Chondrocyte (in vitro differentiated cells): ENCODE measurements at regions not wholly inside any gene's neighbourhood (a gene's known extent, or its start where the extent isn't known, plus 50 kb on each side); places are given as distances from the start of the nearest gene placed in this dataset.

Source experiments
- DNase-seq: peaks from one replicate; pipeline ENCODE4 v3.0.0; 2021; ENCODE audit warnings: mixed read lengths, low spot score
- H3K27ac Mint-ChIP-seq: one replicate; pipeline ENCODE4 v1.8.0; 2021; ENCODE audit warnings: mild to moderate bottlenecking, moderate library complexity, mixed read lengths; ENCODE audit not compliant: unreplicated experiment
- H3K27me3 Mint-ChIP-seq: 2 replicates; pipeline ENCODE4 v1.8.0; 2021; ENCODE audit warnings: low read depth, mixed read lengths
- H3K36me3 Mint-ChIP-seq: 2 replicates; pipeline ENCODE4 v1.8.0; 2021; ENCODE audit warnings: low read depth, mixed read lengths
- H3K4me1 Mint-ChIP-seq: 2 replicates; pipeline ENCODE4 v1.8.0; 2021; ENCODE audit warnings: low read depth, mild to moderate bottlenecking, mixed read lengths
- H3K4me3 Mint-ChIP-seq: one replicate; pipeline ENCODE4 v1.8.0; 2021; ENCODE audit warnings: mild to moderate bottlenecking, moderate library complexity, mixed read lengths; ENCODE audit not compliant: unreplicated experiment
- H3K9me3 Mint-ChIP-seq: 2 replicates; pipeline ENCODE4 v1.8.0; 2021; ENCODE audit warnings: low read depth, mixed read lengths
- TF ChIP-seq, protein P1 (sequence below): fragments of 200-600 bp; sonication (generic); IDR thresholded peaks from 2 replicates; pipeline ENCODE4 v1.5.0; 2021; ENCODE audit warnings: antibody characterized with exemption, mild to moderate bottlenecking, moderate library complexity

GRCh38 chr5:53236683-53237082 lies 127.1 kb upstream of the MOCS2 start:
- no peak for DNase-seq
- no peaks in the 10 kb centered on the region for H3K4me1 Mint-ChIP-seq
- H3K9me3 Mint-ChIP-seq, result no peaks in the 10 kb centered on the region
- TF ChIP-seq, protein P1, sequence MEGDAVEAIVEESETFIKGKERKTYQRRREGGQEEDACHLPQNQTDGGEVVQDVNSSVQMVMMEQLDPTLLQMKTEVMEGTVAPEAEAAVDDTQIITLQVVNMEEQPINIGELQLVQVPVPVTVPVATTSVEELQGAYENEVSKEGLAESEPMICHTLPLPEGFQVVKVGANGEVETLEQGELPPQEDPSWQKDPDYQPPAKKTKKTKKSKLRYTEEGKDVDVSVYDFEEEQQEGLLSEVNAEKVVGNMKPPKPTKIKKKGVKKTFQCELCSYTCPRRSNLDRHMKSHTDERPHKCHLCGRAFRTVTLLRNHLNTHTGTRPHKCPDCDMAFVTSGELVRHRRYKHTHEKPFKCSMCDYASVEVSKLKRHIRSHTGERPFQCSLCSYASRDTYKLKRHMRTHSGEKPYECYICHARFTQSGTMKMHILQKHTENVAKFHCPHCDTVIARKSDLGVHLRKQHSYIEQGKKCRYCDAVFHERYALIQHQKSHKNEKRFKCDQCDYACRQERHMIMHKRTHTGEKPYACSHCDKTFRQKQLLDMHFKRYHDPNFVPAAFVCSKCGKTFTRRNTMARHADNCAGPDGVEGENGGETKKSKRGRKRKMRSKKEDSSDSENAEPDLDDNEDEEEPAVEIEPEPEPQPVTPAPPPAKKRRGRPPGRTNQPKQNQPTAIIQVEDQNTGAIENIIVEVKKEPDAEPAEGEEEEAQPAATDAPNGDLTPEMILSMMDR, result no peak
- H3K27ac Mint-ChIP-seq, result no peak overlapping the region
- no peaks in the 10 kb centered on the region for H3K36me3 Mint-ChIP-seq
- no peaks in the 10 kb centered on the region for H3K27me3 Mint-ChIP-seq
- H3K4me3 Mint-ChIP-seq, result no peak overlapping the region

- Mint-ChIP-seq H3K27me3 (no peaks in the 10 kb centered on the region), H3K27ac (no peak overlapping the region), H3K4me1 (no peaks in the 10 kb centered on the region), H3K36me3 (no peaks in the 10 kb centered on the region), H3K9me3 (no peaks in the 10 kb centered on the region), H3K4me3 (no peak overlapping the region)
- no peak for DNase-seq
- TF ChIP-seq, protein P1, result no peak
These were observed 128.3 kb upstream of the MOCS2 start for GRCh38 chr5:53237876-53238275.

GRCh38 chr5:53239301-53239990 lies 129.9 kb upstream of the MOCS2 start:
- H3K27ac Mint-ChIP-seq, result no peak overlapping the region
- no peaks in the 10 kb centered on the region for H3K27me3 Mint-ChIP-seq
- H3K36me3 Mint-ChIP-seq, result no peaks in the 10 kb centered on the region
- H3K4me1 Mint-ChIP-seq, result no peaks in the 10 kb centered on the region
- no peaks in the 10 kb centered on the region for H3K9me3 Mint-ChIP-seq
- H3K4me3 Mint-ChIP-seq, result no peak overlapping the region
- TF ChIP-seq, protein P1, result no peak
- no peak for DNase-seq

DNA sequence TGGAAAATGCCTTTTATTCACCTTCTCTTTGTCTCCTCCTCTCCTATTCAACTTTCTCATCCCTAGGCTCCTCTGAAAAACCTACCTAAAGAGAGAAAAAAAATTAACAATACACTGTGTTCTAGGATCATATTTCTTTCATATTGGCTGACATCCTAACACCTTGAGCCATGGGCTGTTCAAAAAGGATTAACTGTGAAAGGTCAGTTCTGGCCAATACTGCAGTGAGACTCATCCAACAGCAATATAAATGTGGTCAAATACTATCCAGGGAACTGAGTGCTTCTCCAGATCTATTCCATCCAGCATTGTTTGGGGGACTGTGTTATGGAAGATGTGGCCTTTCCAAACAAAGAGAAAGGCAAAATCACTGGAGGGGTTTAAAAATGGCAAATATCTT lies 131.1 kb upstream of the MOCS2 start:
- TF ChIP-seq, protein P1, result no peak
- Mint-ChIP-seq H3K27ac (no peak overlapping the region), H3K9me3 (no peaks in the 10 kb centered on the region), H3K4me1 (peaks cover 5% of the 10 kb centered on the region), H3K27me3 (no peaks in the 10 kb centered on the region), H3K4me3 (no peak overlapping the region), H3K36me3 (no peaks in the 10 kb centered on the region)
- no peak for DNase-seq

DNA sequence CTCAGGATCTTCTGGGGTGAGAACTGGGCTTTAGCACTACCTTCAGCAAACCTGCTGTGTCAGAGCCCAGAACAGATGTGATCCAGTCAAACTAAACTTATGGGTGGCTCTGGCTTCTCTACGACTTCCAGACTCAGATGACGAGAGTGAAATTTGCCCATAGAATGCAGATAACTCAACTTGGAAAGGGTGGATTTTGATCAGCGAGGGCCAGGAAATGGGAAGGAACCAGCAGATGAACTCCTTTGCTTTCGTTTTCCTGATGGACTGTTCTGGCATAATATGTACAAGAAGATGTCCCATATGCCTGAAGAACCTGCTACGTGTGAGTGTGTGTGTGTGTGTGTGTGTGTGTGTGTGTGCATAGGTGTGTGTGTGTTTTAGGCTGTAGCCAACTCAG lies 132.0 kb upstream of the MOCS2 start:
- Mint-ChIP-seq H3K4me3 (no peak overlapping the region), H3K27ac (no peak overlapping the region), H3K36me3 (no peaks in the 10 kb centered on the region), H3K4me1 (peaks cover 14% of the 10 kb centered on the region), H3K27me3 (no peaks in the 10 kb centered on the region), H3K9me3 (no peaks in the 10 kb centered on the region)
- DNase-seq, result no peak
- TF ChIP-seq, protein P1, result no peak
